ENCODE measurements at regions not wholly inside any gene's neighbourhood (a gene's known extent, or its start where the extent isn't known, plus 50 kb on each side); places are given as distances from the start of the nearest gene placed in this dataset.

DNA sequence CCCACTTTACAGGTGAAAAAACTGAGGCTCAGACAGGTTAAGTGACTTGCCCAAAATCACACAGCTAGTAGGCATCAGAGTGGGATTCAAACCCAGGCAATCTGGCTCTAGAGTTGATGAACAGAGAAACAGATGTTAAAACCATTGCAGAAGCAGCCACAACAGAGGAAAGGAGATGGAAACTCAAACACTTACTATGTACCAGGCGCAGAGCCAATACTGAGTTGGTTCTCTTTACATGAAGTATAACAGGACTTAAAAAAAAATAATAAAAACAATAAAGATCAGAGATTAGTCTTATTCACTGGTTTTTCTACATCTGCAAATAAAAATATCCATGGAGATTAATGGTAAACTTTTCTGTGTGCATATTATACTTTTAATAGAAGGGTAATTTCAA lies 84.9 kb upstream of the SPATA12 start:
- no peak overlapping the region for H3K27ac ChIP-seq
- H3K4me2 ChIP-seq = no peak overlapping the region
- H3K9ac ChIP-seq = no peak overlapping the region
- no peaks in the 10 kb centered on the region for H3K9me3 ChIP-seq
- H3K4me3 ChIP-seq = no peak overlapping the region
- H3K4me1 ChIP-seq = peaks cover 3% of the 10 kb centered on the region
- TF ChIP-seq Cebpa-rat (IDR thresholded peaks at IDR 0.05) = no peak
- H3K27me3 ChIP-seq = no peaks in the 10 kb centered on the region
- no peaks in the 10 kb centered on the region for H3K36me3 ChIP-seq
- no peaks in the 10 kb centered on the region for H4K20me1 ChIP-seq

DNA sequence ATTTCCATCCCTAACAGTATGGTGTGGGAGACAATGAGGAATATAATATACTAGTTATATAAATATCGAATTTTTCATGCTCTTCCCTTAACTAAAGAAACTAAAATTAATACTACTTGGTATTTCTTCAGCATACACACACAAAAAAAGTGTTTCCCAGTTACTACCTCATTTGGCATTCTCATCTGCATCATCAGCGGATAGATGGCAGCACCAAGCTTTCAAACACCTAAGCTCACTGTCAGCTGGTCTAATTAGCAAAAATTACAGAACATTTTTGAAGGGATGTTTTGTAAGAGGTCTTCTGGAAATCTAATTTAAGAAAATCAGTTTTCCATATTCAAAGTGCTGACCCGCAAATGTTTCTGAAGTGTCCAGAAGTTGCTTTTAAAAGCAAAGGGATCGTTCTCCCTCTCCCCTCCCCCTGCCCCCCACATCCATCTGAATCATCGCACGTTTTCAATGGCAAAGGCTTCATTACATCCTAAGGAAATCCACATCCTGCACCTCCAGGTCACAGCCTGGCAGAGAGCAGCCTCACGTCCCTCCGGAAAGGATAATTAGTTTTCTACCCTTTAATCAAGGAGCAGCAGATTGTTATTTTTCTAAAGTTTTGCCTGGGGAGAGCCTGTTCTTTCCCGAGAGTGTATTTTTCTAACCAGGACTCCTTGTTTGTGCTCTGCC lies 86.1 kb upstream of the SPATA12 start:
- Histone ChIP-seq H3K4me1 (peaks cover 8% of the 10 kb centered on the region), H3K9ac (no peak overlapping the region), H3K27ac (no peak overlapping the region), H3K4me2 (no peak overlapping the region), H3K27me3 (no peaks in the 10 kb centered on the region), H4K20me1 (no peaks in the 10 kb centered on the region), H3K9me3 (no peaks in the 10 kb centered on the region), H3K36me3 (no peaks in the 10 kb centered on the region), H3K4me3 (no peak overlapping the region)
- TF ChIP-seq Cebpa-rat (IDR thresholded peaks at IDR 0.05) = no peak

DNA sequence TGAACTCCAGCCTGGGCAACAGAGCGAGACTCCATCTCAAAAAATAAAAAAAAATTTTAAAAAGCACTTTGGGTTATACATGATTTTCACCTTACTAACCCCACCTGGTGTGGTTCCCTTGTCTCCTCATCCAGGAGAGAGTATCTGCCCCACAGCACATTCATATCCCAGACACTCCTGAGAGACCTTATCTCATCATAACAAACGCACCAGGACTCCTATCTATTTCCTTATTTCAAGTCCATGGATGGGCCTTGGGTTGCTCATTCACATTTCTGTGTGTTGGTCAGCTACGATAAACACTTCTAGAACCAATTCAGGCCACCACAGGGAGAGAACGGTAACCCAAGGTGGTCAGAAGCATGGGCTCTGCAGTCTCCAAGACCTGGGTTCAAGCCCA lies 88.6 kb upstream of the SPATA12 start:
- TF ChIP-seq Cebpa-rat (IDR thresholded peaks at IDR 0.05) = no peak
- Histone ChIP-seq H3K36me3 (no peaks in the 10 kb centered on the region), H3K27me3 (no peaks in the 10 kb centered on the region), H3K4me3 (no peak overlapping the region), H4K20me1 (no peaks in the 10 kb centered on the region), H3K4me1 (peaks cover 8% of the 10 kb centered on the region), H3K9ac (no peak overlapping the region), H3K27ac (no peak overlapping the region), H3K4me2 (no peak overlapping the region), H3K9me3 (no peaks in the 10 kb centered on the region)

DNA sequence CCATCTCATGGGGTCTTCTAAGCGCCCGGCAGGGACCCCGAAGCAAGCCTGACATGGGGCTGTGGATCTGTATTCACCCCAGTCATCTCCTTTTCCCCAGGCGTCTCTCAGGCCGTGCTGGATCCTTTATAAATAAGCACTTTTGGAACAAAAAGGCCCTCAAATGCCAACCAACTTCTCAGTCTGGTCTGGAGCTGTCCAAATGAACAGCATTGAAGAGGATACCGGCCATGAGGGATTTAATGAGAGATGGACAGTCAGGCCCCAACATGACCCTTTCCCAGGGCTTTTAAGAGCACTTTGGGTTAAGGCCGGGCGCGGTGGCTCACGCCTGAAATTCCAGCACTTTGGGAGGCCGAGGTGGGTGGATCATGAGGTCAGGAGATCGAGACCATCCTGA lies 89.2 kb upstream of the SPATA12 start:
- H3K9me3 ChIP-seq = no peaks in the 10 kb centered on the region
- no peak overlapping the region for H3K9ac ChIP-seq

DNA sequence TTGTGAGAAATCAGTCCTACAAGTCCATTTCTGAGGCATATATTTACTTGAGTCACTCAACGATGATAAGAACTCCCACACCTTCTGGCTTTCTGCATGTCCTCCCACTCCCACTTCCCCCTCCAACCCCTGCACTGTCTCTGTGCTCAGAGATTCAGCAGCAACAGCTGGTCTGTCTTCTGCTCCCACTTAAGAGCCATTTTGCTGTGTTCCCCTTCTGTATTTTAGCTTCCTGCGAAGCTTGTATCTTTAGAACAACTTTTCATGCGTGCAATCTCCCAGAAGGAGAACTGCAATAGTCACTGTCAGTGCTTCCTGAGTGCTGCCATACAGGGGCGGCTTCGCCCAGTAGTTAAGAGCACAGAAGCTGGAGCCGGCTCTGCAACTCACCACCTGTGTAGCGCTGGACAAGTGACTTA lies 90.0 kb upstream of the SPATA12 start:
- H3K36me3 ChIP-seq = no peaks in the 10 kb centered on the region
- no peaks in the 10 kb centered on the region for H3K27me3 ChIP-seq

More for the DNA sequence above, 89.2 kb upstream of the SPATA12 start:
- Histone ChIP-seq H3K4me1 (peaks cover 8% of the 10 kb centered on the region), H3K4me3 (no peak overlapping the region), H3K4me2 (no peak overlapping the region), H4K20me1 (no peaks in the 10 kb centered on the region), H3K27me3 (no peaks in the 10 kb centered on the region), H3K27ac (no peak overlapping the region), H3K36me3 (no peaks in the 10 kb centered on the region)
- no peak for TF ChIP-seq Cebpa-rat (IDR thresholded peaks at IDR 0.05)

GRCh38 chr3:56969851-56970250 lies 90.6 kb upstream of the SPATA12 start:
- peaks cover 8% of the 10 kb centered on the region for H3K4me1 ChIP-seq
- no peak overlapping the region for H3K4me3 ChIP-seq
- H3K9me3 ChIP-seq = peaks cover 7% of the 10 kb centered on the region
- H3K27ac ChIP-seq = no peak overlapping the region
- no peak for TF ChIP-seq Cebpa-rat (IDR thresholded peaks at IDR 0.05)
- no peak overlapping the region for H3K4me2 ChIP-seq
- no peaks in the 10 kb centered on the region for H3K36me3 ChIP-seq
- H3K27me3 ChIP-seq = no peaks in the 10 kb centered on the region
- no peaks in the 10 kb centered on the region for H4K20me1 ChIP-seq
- no peak overlapping the region for H3K9ac ChIP-seq

More for the DNA sequence above, 90.0 kb upstream of the SPATA12 start:
- Histone ChIP-seq H4K20me1 (no peaks in the 10 kb centered on the region), H3K4me2 (peak overlapping the region; percentile 4; the same call in 1 of the 2 replicates), H3K4me1 (peaks cover 8% of the 10 kb centered on the region), H3K9ac (no peak overlapping the region), H3K27ac (no peak overlapping the region), H3K4me3 (no peak overlapping the region), H3K9me3 (peaks cover 3% of the 10 kb centered on the region; the same call in 1 of the 2 replicates)
- TF ChIP-seq Cebpa-rat (IDR thresholded peaks at IDR 0.05) = no peak

DNA sequence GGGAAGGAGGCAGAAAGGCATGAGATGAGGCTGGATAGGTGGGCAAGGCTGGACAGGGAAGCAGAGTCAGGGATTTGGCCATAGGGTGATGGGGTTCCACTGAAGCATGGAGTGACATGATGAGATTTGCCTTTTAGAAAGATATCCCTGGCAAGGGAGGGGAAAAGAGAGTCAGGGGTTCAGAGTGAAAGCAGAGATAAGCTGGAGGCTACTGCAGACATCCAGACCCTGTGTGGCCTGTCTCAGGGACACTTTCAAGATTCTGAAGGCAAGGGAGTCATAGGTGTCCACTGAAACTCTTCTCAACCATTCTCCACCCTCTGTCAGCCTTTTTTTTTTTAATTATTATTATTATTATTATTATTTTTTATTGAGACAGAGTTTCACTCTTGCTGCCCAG lies 94.0 kb upstream of the SPATA12 start:
- Histone ChIP-seq H3K4me2 (no peak overlapping the region), H3K9me3 (peaks cover 11% of the 10 kb centered on the region), H3K4me1 (peaks cover 8% of the 10 kb centered on the region), H3K27me3 (no peaks in the 10 kb centered on the region), H4K20me1 (no peaks in the 10 kb centered on the region), H3K36me3 (no peaks in the 10 kb centered on the region), H3K4me3 (no peak overlapping the region), H3K9ac (no peak overlapping the region), H3K27ac (no peak overlapping the region)
- TF ChIP-seq Cebpa-rat (IDR thresholded peaks at IDR 0.05) = no peak

GRCh38 chr3:56966104-56966503 lies 94.4 kb upstream of the SPATA12 start:
- no peak for TF ChIP-seq Cebpa-rat (IDR thresholded peaks at IDR 0.05)

GRCh38 chr3:56962922-56963321 lies 97.5 kb upstream of the SPATA12 start:
- Histone ChIP-seq H3K4me3 (no peak overlapping the region), H4K20me1 (no peaks in the 10 kb centered on the region), H3K4me1 (no peaks in the 10 kb centered on the region), H3K27ac (no peak overlapping the region), H3K36me3 (no peaks in the 10 kb centered on the region), H3K4me2 (no peak overlapping the region), H3K9ac (no peak overlapping the region), H3K9me3 (peaks cover 11% of the 10 kb centered on the region), H3K27me3 (no peaks in the 10 kb centered on the region)
- no peak for TF ChIP-seq Cebpa-rat (IDR thresholded peaks at IDR 0.05)

More at GRCh38 chr3:56966104-56966503, 94.4 kb upstream of the SPATA12 start:
- Histone ChIP-seq H3K36me3 (no peaks in the 10 kb centered on the region), H3K4me2 (no peak overlapping the region), H3K27me3 (no peaks in the 10 kb centered on the region), H3K4me1 (peaks cover 8% of the 10 kb centered on the region), H3K9ac (no peak overlapping the region), H3K4me3 (no peak overlapping the region), H3K27ac (no peak overlapping the region), H4K20me1 (no peaks in the 10 kb centered on the region), H3K9me3 (peaks cover 11% of the 10 kb centered on the region)

- H3K4me3 ChIP-seq = no peak overlapping the region
- no peak overlapping the region for H3K4me2 ChIP-seq
- H3K4me1 ChIP-seq = no peaks in the 10 kb centered on the region
- H3K9me3 ChIP-seq = peaks cover 11% of the 10 kb centered on the region
- H4K20me1 ChIP-seq = no peaks in the 10 kb centered on the region
- no peaks in the 10 kb centered on the region for H3K27me3 ChIP-seq
- TF ChIP-seq Cebpa-rat (IDR thresholded peaks at IDR 0.05) = no peak
- no peak overlapping the region for H3K9ac ChIP-seq
- no peaks in the 10 kb centered on the region for H3K36me3 ChIP-seq
- H3K27ac ChIP-seq = no peak overlapping the region
Observed at GRCh38 chr3:56962206-56962605, 98.3 kb upstream of the SPATA12 start.
